ENCODE measurements at regions not wholly inside any gene's neighbourhood (a gene's known extent, or its start where the extent isn't known, plus 50 kb on each side); places are given as distances from the start of the nearest gene placed in this dataset.

DNA sequence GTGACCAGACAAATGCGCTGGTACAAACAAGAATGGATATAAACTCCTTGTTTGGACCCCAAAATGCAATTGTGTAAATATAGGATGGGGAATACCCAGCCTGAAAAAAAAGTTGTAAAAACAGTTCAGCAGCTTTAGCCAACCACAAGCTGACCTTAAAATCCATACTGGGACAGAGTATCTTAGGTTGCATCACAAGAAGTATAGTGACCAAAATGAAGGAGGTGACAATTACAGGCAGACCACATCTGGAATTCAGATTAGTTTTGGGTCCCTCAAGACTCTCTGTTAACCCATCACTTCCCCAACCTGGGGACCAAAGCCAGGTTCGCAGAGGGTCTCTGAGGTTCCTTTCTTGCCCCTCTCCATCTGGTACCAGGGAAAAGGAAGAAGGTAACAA is 115.9 kb upstream of the PRR20G start:
- TF ChIP-seq POLR2A (IDR thresholded peaks at IDR 0.05) (no peak), EP300 (IDR thresholded peaks at IDR 0.05) (no peak)
- TF ChIP-seq, protein P1, sequence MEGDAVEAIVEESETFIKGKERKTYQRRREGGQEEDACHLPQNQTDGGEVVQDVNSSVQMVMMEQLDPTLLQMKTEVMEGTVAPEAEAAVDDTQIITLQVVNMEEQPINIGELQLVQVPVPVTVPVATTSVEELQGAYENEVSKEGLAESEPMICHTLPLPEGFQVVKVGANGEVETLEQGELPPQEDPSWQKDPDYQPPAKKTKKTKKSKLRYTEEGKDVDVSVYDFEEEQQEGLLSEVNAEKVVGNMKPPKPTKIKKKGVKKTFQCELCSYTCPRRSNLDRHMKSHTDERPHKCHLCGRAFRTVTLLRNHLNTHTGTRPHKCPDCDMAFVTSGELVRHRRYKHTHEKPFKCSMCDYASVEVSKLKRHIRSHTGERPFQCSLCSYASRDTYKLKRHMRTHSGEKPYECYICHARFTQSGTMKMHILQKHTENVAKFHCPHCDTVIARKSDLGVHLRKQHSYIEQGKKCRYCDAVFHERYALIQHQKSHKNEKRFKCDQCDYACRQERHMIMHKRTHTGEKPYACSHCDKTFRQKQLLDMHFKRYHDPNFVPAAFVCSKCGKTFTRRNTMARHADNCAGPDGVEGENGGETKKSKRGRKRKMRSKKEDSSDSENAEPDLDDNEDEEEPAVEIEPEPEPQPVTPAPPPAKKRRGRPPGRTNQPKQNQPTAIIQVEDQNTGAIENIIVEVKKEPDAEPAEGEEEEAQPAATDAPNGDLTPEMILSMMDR (IDR thresholded peaks at IDR 0.05) = no peak

All from ovary (tissue), 3 donors.